ENCODE measurements at regions not wholly inside any gene's neighbourhood (a gene's known extent, or its start where the extent isn't known, plus 50 kb on each side); places are given as distances from the start of the nearest gene placed in this dataset.

GRCh38 chr6:167211295-167211648 lies 53.5 kb upstream of the GPR31 start:
- Histone ChIP-seq H3K4me3 (replicated peaks in 1 of 2; ENCODE audit: low read depth in 1 of 2, low read length in 2 of 2) (no peak overlapping the region), H3K4me2 (ENCODE audit: low read length) (no peak overlapping the region), H3K79me2 (ENCODE audit: insufficient read depth, low read length) (no peaks in the 10 kb centered on the region), H2AFZ (ENCODE audit: low read depth, low read length, poor library complexity, severe bottlenecking) (no peak overlapping the region), H3K9ac (ENCODE audit: low read length) (no peak overlapping the region), H3K9me3 (ENCODE audit: control insufficient read depth in 1 of 2, insufficient read depth in 1 of 2, low read depth in 1 of 2, low read length in 2 of 2) (no peaks in the 10 kb centered on the region), H4K20me1 (ENCODE audit: insufficient read depth) (no peaks in the 10 kb centered on the region), H3K9me2 (ENCODE audit: insufficient read depth) (no peaks in the 10 kb centered on the region), H3K36me3 (ENCODE audit: control insufficient read depth in 1 of 2, insufficient read depth in 2 of 2, low read length in 2 of 2) (no peaks in the 10 kb centered on the region), H3K4me1 (ENCODE audit: control insufficient read depth in 1 of 2, insufficient read depth in 2 of 2, low read length in 2 of 2) (no peaks in the 10 kb centered on the region), H3K27ac (ENCODE audit: low read depth, low read length) (no peak overlapping the region), H3K27me3 (ENCODE audit: insufficient read depth, low read length) (peaks cover 32% of the 10 kb centered on the region; the same call in 1 of the 2 replicates)
- DNase-seq (ENCODE audit: low read depth, low spot score) (no peak), ATAC-seq (no peak)
- RAD21 ChIA-PET (ENCODE audit: low non-redundant PET in 1 of 2, low total read pairs in 2 of 2, uncharacterized antibody in 2 of 2, unreplicated experiment in 2 of 2), result no interaction called here
- no TSS peak for BruUV-seq (replicated peaks)
- CTCF ChIA-PET, result no interaction called here
- POLR2A ChIA-PET, result no interaction called here
- intact Hi-C loops (cut with micrococcal nuclease), result no loop called here
- TF ChIP-seq EZH2phosphoT487 (IDR thresholded peaks at IDR 0.05; ENCODE audit: borderline replicate concordance), result no peak
- TF ChIP-seq, protein P1, sequence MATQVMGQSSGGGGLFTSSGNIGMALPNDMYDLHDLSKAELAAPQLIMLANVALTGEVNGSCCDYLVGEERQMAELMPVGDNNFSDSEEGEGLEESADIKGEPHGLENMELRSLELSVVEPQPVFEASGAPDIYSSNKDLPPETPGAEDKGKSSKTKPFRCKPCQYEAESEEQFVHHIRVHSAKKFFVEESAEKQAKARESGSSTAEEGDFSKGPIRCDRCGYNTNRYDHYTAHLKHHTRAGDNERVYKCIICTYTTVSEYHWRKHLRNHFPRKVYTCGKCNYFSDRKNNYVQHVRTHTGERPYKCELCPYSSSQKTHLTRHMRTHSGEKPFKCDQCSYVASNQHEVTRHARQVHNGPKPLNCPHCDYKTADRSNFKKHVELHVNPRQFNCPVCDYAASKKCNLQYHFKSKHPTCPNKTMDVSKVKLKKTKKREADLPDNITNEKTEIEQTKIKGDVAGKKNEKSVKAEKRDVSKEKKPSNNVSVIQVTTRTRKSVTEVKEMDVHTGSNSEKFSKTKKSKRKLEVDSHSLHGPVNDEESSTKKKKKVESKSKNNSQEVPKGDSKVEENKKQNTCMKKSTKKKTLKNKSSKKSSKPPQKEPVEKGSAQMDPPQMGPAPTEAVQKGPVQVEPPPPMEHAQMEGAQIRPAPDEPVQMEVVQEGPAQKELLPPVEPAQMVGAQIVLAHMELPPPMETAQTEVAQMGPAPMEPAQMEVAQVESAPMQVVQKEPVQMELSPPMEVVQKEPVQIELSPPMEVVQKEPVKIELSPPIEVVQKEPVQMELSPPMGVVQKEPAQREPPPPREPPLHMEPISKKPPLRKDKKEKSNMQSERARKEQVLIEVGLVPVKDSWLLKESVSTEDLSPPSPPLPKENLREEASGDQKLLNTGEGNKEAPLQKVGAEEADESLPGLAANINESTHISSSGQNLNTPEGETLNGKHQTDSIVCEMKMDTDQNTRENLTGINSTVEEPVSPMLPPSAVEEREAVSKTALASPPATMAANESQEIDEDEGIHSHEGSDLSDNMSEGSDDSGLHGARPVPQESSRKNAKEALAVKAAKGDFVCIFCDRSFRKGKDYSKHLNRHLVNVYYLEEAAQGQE (IDR thresholded peaks at IDR 0.05; ENCODE audit: low read depth), result no peak
- TF ChIP-seq ZBTB33 (IDR thresholded peaks at IDR 0.05; ENCODE audit: extremely low read depth, insufficient replicate concordance, low read length), result no peak
- no peak for TF ChIP-seq CEBPB (IDR thresholded peaks at IDR 0.05; ENCODE audit: low read depth)
- no peak for TF ChIP-seq FOSL1 (IDR thresholded peaks at IDR 0.05; ENCODE audit: low read depth)
- no peak for TF ChIP-seq RAD21 (IDR thresholded peaks at IDR 0.05; ENCODE audit: low read depth)
- no peak for TF ChIP-seq TCF7L2 (IDR thresholded peaks at IDR 0.05; ENCODE audit: borderline replicate concordance, extremely low read depth, insufficient read depth, insufficient read length)
- no peak for TF ChIP-seq POLR2A (IDR thresholded peaks at IDR 0.05; ENCODE audit: borderline replicate concordance, extremely low read depth, insufficient read depth, insufficient read length)
- no peak for TF ChIP-seq YY1 (IDR thresholded peaks at IDR 0.05; ENCODE audit: extremely low read depth, insufficient replicate concordance, low read depth, low read length)

Measured in HCT116 (cell line).